SK-N-SH treated with all-trans-retinoic acid at 6 μM for 48 hours (cell line): ENCODE measurements at regions not wholly inside any gene's neighbourhood (a gene's known extent, or its start where the extent isn't known, plus 50 kb on each side); places are given as distances from the start of the nearest gene placed in this dataset.

Experiments used
- ATAC-seq: fragments of 200-7000 bp; cut with Tn5 transposase; 3 replicates; pipeline ENCODE4 v1.9.1; 2020; ENCODE audit warnings: mild to moderate bottlenecking, moderate library complexity
- ARNTL ChIP-seq: fragments of 450-650 bp; formaldehyde crosslinking; IDR thresholded peaks from 2 replicates; pipeline ENCODE4 v1.5.0; 2020; ENCODE audit warnings: low read depth, mild to moderate bottlenecking, moderate library complexity, borderline replicate concordance
- BACH2 ChIP-seq: fragments of 250-450 bp; sonication (Bioruptor Pico); IDR thresholded peaks from 2 replicates; pipeline ENCODE4 v1.9.0; 2021; ENCODE audit warnings: mild to moderate bottlenecking, borderline replicate concordance
- CREB5 ChIP-seq: fragments of 250-450 bp; sonication (Bioruptor Pico); IDR thresholded peaks from 2 replicates; pipeline ENCODE4 v1.5.1; 2020; ENCODE audit warnings: low read depth, mild to moderate bottlenecking, moderate library complexity
- CSDC2 ChIP-seq: fragments of 250-450 bp; sonication (Bioruptor Pico); IDR thresholded peaks from 2 replicates; pipeline ENCODE4 v1.5.0; 2020; ENCODE audit warnings: mild to moderate bottlenecking, moderate library complexity
- CSRNP3 ChIP-seq: fragments of 250-450 bp; sonication (Bioruptor Pico); IDR thresholded peaks from 2 replicates; pipeline ENCODE4 v1.5.1; 2021; ENCODE audit warnings: mild to moderate bottlenecking, moderate library complexity
- ESRRG ChIP-seq: fragments of 250-450 bp; sonication (Bioruptor Pico); IDR thresholded peaks from 2 replicates; pipeline ENCODE4 v1.6.1; 2021; ENCODE audit warnings: mild to moderate bottlenecking
- GLIS3 ChIP-seq: fragments of 250-450 bp; sonication (Bioruptor Pico); IDR thresholded peaks from 2 replicates; pipeline ENCODE4 v1.5.0; 2020; ENCODE audit warnings: mild to moderate bottlenecking, moderate library complexity
- ISL1 ChIP-seq: fragments of 250-450 bp; sonication (Bioruptor Pico); IDR thresholded peaks from 2 replicates; pipeline ENCODE4 v2.1.2; 2022; ENCODE audit warnings: mild to moderate bottlenecking, moderate library complexity
- OSR1 ChIP-seq: fragments of 250-450 bp; sonication (Bioruptor Pico); IDR thresholded peaks from 2 replicates; pipeline ENCODE4 v1.8.0; 2022; ENCODE audit warnings: moderate library complexity, mild to moderate bottlenecking, inconsistent platforms
- PATZ1 ChIP-seq: fragments of 250-450 bp; sonication (Bioruptor Pico); IDR thresholded peaks from 2 replicates; pipeline ENCODE4 v1.8.0; 2020; ENCODE audit warnings: mild to moderate bottlenecking, moderate library complexity, borderline replicate concordance
- POU6F1 ChIP-seq: fragments of 250-450 bp; sonication (Bioruptor Pico); IDR thresholded peaks from 2 replicates; pipeline ENCODE4 v1.8.0; 2021; ENCODE audit warnings: low read depth, mild to moderate bottlenecking, moderate library complexity, borderline replicate concordance
- PPARA ChIP-seq: fragments of 250-450 bp; sonication (Bioruptor Pico); IDR thresholded peaks from 2 replicates; pipeline ENCODE4 v1.5.0; 2020; ENCODE audit warnings: mild to moderate bottlenecking, borderline replicate concordance
- RARB ChIP-seq: fragments of 250-450 bp; sonication (Bioruptor Pico); IDR thresholded peaks from 2 replicates; pipeline ENCODE4 v1.8.0; 2021; ENCODE audit warnings: mild to moderate bottlenecking, moderate library complexity
- SNAI2 ChIP-seq: fragments of 250-450 bp; sonication (Bioruptor Pico); IDR thresholded peaks from 2 replicates; pipeline ENCODE4 v1.5.0; 2020; ENCODE audit warnings: mild to moderate bottlenecking, moderate library complexity
- TCF4 ChIP-seq: fragments of 250-450 bp; sonication (Bioruptor Pico); IDR thresholded peaks from 2 replicates; pipeline ENCODE4 v1.8.0; 2021; ENCODE audit warnings: mild to moderate bottlenecking, moderate library complexity, borderline replicate concordance
- TOX ChIP-seq: fragments of 250-450 bp; sonication (Bioruptor Pico); IDR thresholded peaks from 2 replicates; pipeline ENCODE4 v1.8.0; 2021; ENCODE audit warnings: mild to moderate bottlenecking, moderate library complexity, borderline replicate concordance
- TSHZ2 ChIP-seq: fragments of 250-450 bp; sonication (Bioruptor Pico); IDR thresholded peaks from 2 replicates; pipeline ENCODE4 v1.5.0; 2020; ENCODE audit warnings: mild to moderate bottlenecking, moderate library complexity
- ZC3H10 ChIP-seq: fragments of 250-450 bp; sonication (Bioruptor Pico); IDR thresholded peaks from 2 replicates; pipeline ENCODE4 v1.5.1; 2021; ENCODE audit warnings: mild to moderate bottlenecking, moderate library complexity
- ZFP3 ChIP-seq: fragments of 250-450 bp; sonication (Bioruptor Pico); IDR thresholded peaks from 2 replicates; pipeline ENCODE4 v1.5.0; 2020; ENCODE audit warnings: mild to moderate bottlenecking, moderate library complexity
- ZFP30 ChIP-seq: fragments of 450-650 bp; formaldehyde crosslinking; IDR thresholded peaks from 2 replicates; pipeline ENCODE4 v1.5.0; 2022; ENCODE audit warnings: mild to moderate bottlenecking, moderate library complexity
- ZNF565 ChIP-seq: fragments of 450-650 bp; formaldehyde crosslinking; conservative IDR thresholded peaks from 2 replicates; pipeline ENCODE4 v1.5.0; 2020; ENCODE audit warnings: low read depth, mild to moderate bottlenecking, moderate library complexity
- ZNF70 ChIP-seq: fragments of 450-650 bp; formaldehyde crosslinking; IDR thresholded peaks from 2 replicates; pipeline ENCODE4 v1.5.0; 2020; ENCODE audit warnings: mild to moderate bottlenecking, moderate library complexity
- ZNF8 ChIP-seq: fragments of 450-650 bp; formaldehyde crosslinking; IDR thresholded peaks from 2 replicates; pipeline ENCODE4 v1.5.0; 2020; ENCODE audit warnings: mild to moderate bottlenecking, moderate library complexity

GRCh38 chr2:82172483-82172882, 1867.9 kb upstream of the LRRTM1 start:
- TF ChIP-seq TCF4 (no peak), GLIS3 (no peak), OSR1 (no peak), CREB5 (CRISPR knock-in tag) (no peak), CSDC2 (CRISPR knock-in tag) (no peak), ISL1 (CRISPR knock-in tag) (no peak), TOX (no peak), ESRRG (CRISPR knock-in tag) (no peak), ZFP3 (CRISPR knock-in tag) (no peak), BACH2 (CRISPR knock-in tag) (no peak), CSRNP3 (CRISPR knock-in tag) (no peak), ZNF8 (no peak)
- TF ChIP-seq, all 23 proteins: peak for 0
- no peak for ATAC-seq

- TF ChIP-seq TCF4 (no peak), GLIS3 (no peak), OSR1 (no peak), ZNF8 (no peak), ZFP30 (CRISPR knock-in tag) (no peak), PATZ1 (CRISPR knock-in tag) (no peak), ZNF70 (CRISPR knock-in tag) (no peak), ZC3H10 (CRISPR knock-in tag) (no peak), ESRRG (CRISPR knock-in tag) (no peak), BACH2 (CRISPR knock-in tag) (no peak), CREB5 (CRISPR knock-in tag) (no peak), POU6F1 (CRISPR knock-in tag) (no peak), ZNF565 (CRISPR knock-in tag) (no peak), ZFP3 (CRISPR knock-in tag) (no peak), PPARA (CRISPR knock-in tag) (no peak), SNAI2 (CRISPR knock-in tag) (no peak), RARB (CRISPR knock-in tag) (no peak), ISL1 (CRISPR knock-in tag) (no peak)
Measured at GRCh38 chr2:82169379-82169778, 1864.8 kb upstream of the LRRTM1 start.

GRCh38 chr2:82165377-82165776, 1860.8 kb upstream of the LRRTM1 start:
- ATAC-seq, result no peak
- TF ChIP-seq OSR1, result no peak
- no peak for TF ChIP-seq CSDC2 (CRISPR knock-in tag)
- no peak for TF ChIP-seq SNAI2 (CRISPR knock-in tag)
- TF ChIP-seq ZFP30 (CRISPR knock-in tag), result no peak
- TF ChIP-seq ARNTL, result no peak
- TF ChIP-seq ZNF8, result no peak
- no peak for TF ChIP-seq ZC3H10 (CRISPR knock-in tag)
- TF ChIP-seq TCF4, result no peak

More at GRCh38 chr2:82169379-82169778, 1864.8 kb upstream of the LRRTM1 start:
- ATAC-seq, result no peak

GRCh38 chr2:82158150-82158549, 1853.6 kb upstream of the LRRTM1 start:
- ATAC-seq, result no peak
- TF ChIP-seq ZNF8 (no peak), ZFP30 (CRISPR knock-in tag) (no peak), TSHZ2 (CRISPR knock-in tag) (no peak), BACH2 (CRISPR knock-in tag) (no peak), SNAI2 (CRISPR knock-in tag) (no peak), ESRRG (CRISPR knock-in tag) (no peak), ZNF70 (CRISPR knock-in tag) (no peak), ZC3H10 (CRISPR knock-in tag) (no peak), PPARA (CRISPR knock-in tag) (no peak), PATZ1 (CRISPR knock-in tag) (no peak), ZFP3 (CRISPR knock-in tag) (no peak), TCF4 (no peak), ZNF565 (CRISPR knock-in tag) (no peak), OSR1 (no peak)
